Common myeloid progenitor, CD34-positive (primary cell): ENCODE measurements at regions not wholly inside any gene's neighbourhood (a gene's known extent, or its start where the extent isn't known, plus 50 kb on each side); places are given as distances from the start of the nearest gene placed in this dataset.

ENCODE experiments used
- CTCF ChIA-PET: fragments of 350-600 bp; sonication (Branson Sonifier 250); formaldehyde crosslinking; loops from one replicate; lab custom pipeline; 2021; ENCODE audit warnings: antibody characterized with exemption; lab: Charles Lee
- POLR2A ChIA-PET: fragments of 350-600 bp; sonication (Branson Sonifier 250); formaldehyde crosslinking; loops from one replicate; lab custom pipeline; 2021; ENCODE audit warnings: antibody characterized with exemption; lab: Charles Lee
- DNase-seq, 3 donors: peaks; one replicate each; pipeline versions ENCODE4 v3.0.0 to v3.0.0-alpha.2; 2013
- H3K27ac ChIP-seq, 2 experiments: 1 replicate in 1 of 2; 2 replicates in 1 of 2; pipeline ENCODE4 v1.7.0; 2013; ENCODE audit warnings: inconsistent platforms in 2 of 2, low read length in 2 of 2, mild to moderate bottlenecking in 2 of 2, low read depth in 1 of 2, moderate library complexity in 1 of 2; ENCODE audit not compliant: severe bottlenecking in 2 of 2, insufficient read depth in 1 of 2, poor library complexity in 1 of 2
- H3K27me3 ChIP-seq, 5 experiments: replicated peaks in 2 of 5; 1 replicate in 3 of 5; 2 replicates in 2 of 5; pipeline versions ENCODE4 v1.6.1 to v1.7.0; 2013; ENCODE audit warnings: low read length in 4 of 5, mild to moderate bottlenecking in 2 of 5, moderate library complexity in 2 of 5, inconsistent platforms in 1 of 5; ENCODE audit not compliant: insufficient read depth in 5 of 5, control insufficient read depth in 4 of 5
- H3K36me3 ChIP-seq, 4 experiments: 1 replicate in 2 of 4; 2 replicates in 2 of 4; pipeline versions ENCODE4 v1.6.1 to v1.7.0; 2013; ENCODE audit warnings: low read length in 3 of 4, control low read depth in 1 of 4, mild to moderate bottlenecking in 1 of 4; ENCODE audit not compliant: control insufficient read depth in 4 of 4, insufficient read depth in 4 of 4
- H3K4me1 ChIP-seq, 4 experiments: 1 replicate in 3 of 4; 2 replicates in 1 of 4; pipeline versions ENCODE4 v1.6.1 to v1.7.1; 2013; ENCODE audit warnings: low read length in 3 of 4, mild to moderate bottlenecking in 3 of 4, control low read depth in 1 of 4, inconsistent platforms in 1 of 4, moderate library complexity in 1 of 4; ENCODE audit not compliant: control insufficient read depth in 4 of 4, insufficient read depth in 4 of 4; ENCODE audit errors: control extremely low read depth in 1 of 4
- H3K4me3 ChIP-seq, 7 experiments: 1 replicate in 4 of 7; 2 replicates in 3 of 7; pipeline versions ENCODE4 v1.5.1 to v1.7.0; 2013; ENCODE audit warnings: mild to moderate bottlenecking in 7 of 7, low read length in 6 of 7, moderate library complexity in 6 of 7, inconsistent platforms in 2 of 7, low read depth in 2 of 7, control low read depth in 1 of 7; ENCODE audit not compliant: insufficient read depth in 4 of 7, control insufficient read depth in 1 of 7; ENCODE audit errors: extremely low read depth in 1 of 7
- H3K9me3 ChIP-seq, 5 experiments: 1 replicate in 4 of 5; 2 replicates in 1 of 5; pipeline versions ENCODE4 v1.6.1 to v1.7.1; 2013; ENCODE audit warnings: low read length in 4 of 5, mild to moderate bottlenecking in 2 of 5, inconsistent platforms in 1 of 5, low read depth in 1 of 5, moderate library complexity in 1 of 5; ENCODE audit not compliant: control insufficient read depth in 4 of 5, insufficient read depth in 2 of 5; ENCODE audit errors: control extremely low read depth in 1 of 5
- WGBS: methylation state at CpG from one replicate; pipeline ENCODE4 v1.1.5; 2013; ENCODE audit not compliant: insufficient coverage; 5-methylcytosine and 5-hydroxymethylcytosine counted together

GRCh38 chr13:79791471-79792042 lies 310.6 kb downstream of the NDFIP2 start:
- H3K36me3 ChIP-seq: no peaks in the 10 kb centered on the region
- H3K4me3 ChIP-seq: no peak overlapping the region
- no peak overlapping the region for H3K27ac ChIP-seq
- ChIA-PET POLR2A (no interaction called here), CTCF (no interaction called here)
- 95% methylated on average over 2 of the region's 2 CpGs for WGBS
- peaks cover 0 to 16% (median 3%) of the 10 kb centered on the region in 5 experiments for H3K9me3 ChIP-seq
- no peaks in the 10 kb centered on the region for H3K4me1 ChIP-seq
- no peak for DNase-seq
- H3K27me3 ChIP-seq: no peaks in the 10 kb centered on the region

DNA sequence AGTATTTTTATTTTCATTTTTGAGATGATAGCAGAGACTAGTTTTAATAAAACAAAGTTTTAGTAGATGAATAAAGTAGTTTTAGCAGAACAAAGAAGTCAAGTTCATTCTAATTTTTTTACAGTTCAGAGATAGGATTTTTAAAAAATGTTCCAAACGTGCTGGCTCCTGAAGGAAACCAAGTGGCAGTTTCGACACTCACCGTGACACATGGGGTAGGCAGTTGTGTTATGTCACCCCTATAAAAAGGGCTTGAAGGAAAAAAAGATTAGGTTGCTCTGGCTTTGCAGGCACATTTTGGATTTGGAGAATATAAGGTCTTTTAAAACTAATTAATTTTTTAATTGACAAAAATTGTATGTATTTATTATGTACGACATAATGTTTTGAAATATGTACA lies 305.2 kb downstream of the NDFIP2 start:
- Histone ChIP-seq H3K27me3 (no peaks in the 10 kb centered on the region), H3K4me1 (peaks cover 0 to 5% (median 0%) of the 10 kb centered on the region in 4 experiments)
- WGBS: 94% methylated on average over 3 of the region's 4 CpGs

GRCh38 chr13:79782541-79783205 lies 301.7 kb downstream of the NDFIP2 start:
- POLR2A ChIA-PET: no interaction called here
- peaks cover 0 to 5% (median 0%) of the 10 kb centered on the region in 4 experiments for H3K4me1 ChIP-seq
- no peaks in the 10 kb centered on the region for H3K27me3 ChIP-seq
- no peak overlapping the region for H3K27ac ChIP-seq
- DNase-seq: no peak
- H3K4me3 ChIP-seq: no peak overlapping the region
- H3K36me3 ChIP-seq: no peaks in the 10 kb centered on the region
- CTCF ChIA-PET: no interaction called here
- H3K9me3 ChIP-seq: no peaks in the 10 kb centered on the region
- WGBS: 86% methylated on average over 11 of the region's 14 CpGs

More for the DNA sequence above, 305.2 kb downstream of the NDFIP2 start:
- H3K27ac ChIP-seq: no peak overlapping the region
- POLR2A ChIA-PET: no interaction called here
- no peaks in the 10 kb centered on the region for H3K36me3 ChIP-seq
- H3K4me3 ChIP-seq: no peak overlapping the region
- H3K9me3 ChIP-seq: peaks cover 0 to 16% (median 3%) of the 10 kb centered on the region in 5 experiments
- CTCF ChIA-PET: no interaction called here
- DNase-seq: no peak

DNA sequence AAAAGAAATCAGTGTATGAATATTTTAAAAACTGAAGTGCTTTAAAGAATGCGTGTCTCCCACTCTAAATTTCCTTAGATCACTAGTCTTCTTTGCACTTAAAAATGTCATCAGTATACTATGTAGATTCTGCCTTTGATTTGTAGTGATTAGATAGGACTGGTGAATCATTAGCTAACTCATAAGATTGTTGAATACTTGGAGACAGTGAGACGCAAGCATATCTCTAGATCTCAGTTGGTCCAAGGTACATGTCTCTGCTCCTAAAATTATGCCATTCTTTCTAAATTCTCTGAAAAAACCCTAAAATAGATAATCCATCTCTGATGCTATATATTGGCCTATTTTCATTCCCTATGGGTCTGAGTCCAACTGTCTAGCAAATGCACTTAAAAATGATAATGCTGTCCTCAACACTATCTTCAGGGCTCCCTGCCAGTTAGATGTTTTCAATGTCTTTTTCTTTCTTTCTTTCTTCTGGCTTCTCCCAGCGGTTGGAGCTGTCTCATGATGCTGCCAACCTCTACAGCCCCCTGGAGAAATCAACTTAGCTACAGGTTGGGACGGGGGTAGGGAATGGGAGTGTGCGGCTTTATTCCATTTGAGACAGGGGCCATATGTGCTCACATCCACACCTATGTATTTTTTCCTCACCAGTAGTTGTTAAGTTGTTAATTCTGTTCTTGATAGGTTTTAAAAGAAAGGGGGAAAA lies 301.0 kb downstream of the NDFIP2 start:
- ChIA-PET POLR2A (no interaction called here), CTCF (no interaction called here)
- Histone ChIP-seq H3K27me3 (no peaks in the 10 kb centered on the region), H3K36me3 (no peaks in the 10 kb centered on the region), H3K27ac (no peak overlapping the region), H3K9me3 (no peaks in the 10 kb centered on the region), H3K4me1 (peaks cover 0 to 5% (median 0%) of the 10 kb centered on the region in 4 experiments), H3K4me3 (no peak overlapping the region)
- DNase-seq: no peak
- 100% methylated on average over 1 of the region's 5 CpGs for WGBS

- H3K4me3 ChIP-seq: no peak overlapping the region
- peaks cover 0 to 5% (median 0%) of the 10 kb centered on the region in 4 experiments for H3K4me1 ChIP-seq
- CTCF ChIA-PET: interaction anchor here (0.5 to 1.0 kb wide), 2 partner anchors 18 to 555 kb away, joined by 3 read pairs; no protein-coding TSS in a partner anchor
- no peaks in the 10 kb centered on the region for H3K27me3 ChIP-seq
- POLR2A ChIA-PET: no interaction called here
- H3K27ac ChIP-seq: no peak overlapping the region
- WGBS: 94% methylated on average over 3 of the region's 3 CpGs
- no peaks in the 10 kb centered on the region for H3K9me3 ChIP-seq
- no peaks in the 10 kb centered on the region for H3K36me3 ChIP-seq
- no peak for DNase-seq
These were observed 299.3 kb downstream of the NDFIP2 start for GRCh38 chr13:79780240-79780639.

DNA sequence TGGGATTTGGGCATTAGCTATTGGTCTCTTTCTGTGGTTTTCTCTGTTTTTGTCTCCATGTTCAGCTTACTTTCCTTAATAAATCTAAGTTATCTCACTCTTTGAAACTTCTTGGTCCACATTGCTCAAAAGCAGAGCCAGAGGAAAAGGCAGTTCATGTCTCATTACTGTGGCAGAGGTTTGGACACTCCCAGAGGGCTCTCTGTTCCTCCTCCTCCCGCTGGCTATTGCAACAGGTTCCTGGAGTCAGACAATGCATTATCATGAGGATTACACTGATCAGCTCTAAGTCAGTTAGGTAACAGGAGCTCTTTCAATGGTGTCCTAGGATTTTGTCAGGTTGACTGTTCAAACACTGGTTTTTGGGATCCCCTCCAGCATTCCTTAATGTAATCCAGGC lies 298.8 kb downstream of the NDFIP2 start:
- no peak overlapping the region for H3K27ac ChIP-seq
- H3K4me1 ChIP-seq: peaks cover 0 to 5% (median 0%) of the 10 kb centered on the region in 4 experiments
- H3K27me3 ChIP-seq: no peaks in the 10 kb centered on the region
- no peak for DNase-seq
- no peaks in the 10 kb centered on the region for H3K9me3 ChIP-seq
- CTCF ChIA-PET: interaction anchor here (1.0 kb wide), 1 partner anchor 556 kb away, joined by 3 read pairs; no protein-coding TSS in a partner anchor
- H3K36me3 ChIP-seq: no peaks in the 10 kb centered on the region
- 83% methylated on average over 1 of the region's 1 CpG for WGBS
- no peak overlapping the region for H3K4me3 ChIP-seq
- POLR2A ChIA-PET: no interaction called here
